B cell (primary cell): ENCODE measurements at regions not wholly inside any gene's neighbourhood (a gene's known extent, or its start where the extent isn't known, plus 50 kb on each side); places are given as distances from the start of the nearest gene placed in this dataset.

Experiments used
- ATAC-seq: fragments of 200-7000 bp; cut with Tn5 transposase; one replicate; pipeline ENCODE4 v1.10.0; 2021; ENCODE audit warnings: low read depth, mild to moderate bottlenecking, moderate number of reproducible peaks, moderate library complexity
- CTCF ChIA-PET: fragments of 350-600 bp; sonication (Branson Sonifier 250); formaldehyde crosslinking; loops from one replicate; lab custom pipeline; 2021; ENCODE audit warnings: antibody characterized with exemption, inconsistent platforms; lab: Charles Lee
- POLR2A ChIA-PET: fragments of 350-600 bp; sonication (Branson Sonifier 250); formaldehyde crosslinking; loops from one replicate; lab custom pipeline; 2021; ENCODE audit warnings: antibody characterized with exemption; lab: Charles Lee
- DNase-seq: peaks from one replicate; pipeline ENCODE4 v3.0.0; 2013
- H2AFZ ChIP-seq: 2 replicates; pipeline ENCODE4 v1.6.1; 2012; ENCODE audit warnings: mild to moderate bottlenecking, low read depth, low read length; ENCODE audit not compliant: insufficient read depth, poor library complexity, severe bottlenecking
- H3K27ac ChIP-seq, 2 donors: 1 replicate in 1 of 2; 2 replicates in 1 of 2; pipeline ENCODE4 v1.5.1; 2012 to 2013; ENCODE audit warnings: low read length in 2 of 2, mild to moderate bottlenecking in 2 of 2, moderate library complexity in 1 of 2
- H3K27me3 ChIP-seq, 4 experiments: fragments of 200-600 bp in 1 of 4; sonication (generic) in 1 of 4; replicated peaks in 1 of 4; 1 replicate in 2 of 4; 2 replicates in 2 of 4; pipeline versions ENCODE4 v1.6.1 to v1.7.0; 2013 to 2016; ENCODE audit warnings: low read length in 3 of 4, mild to moderate bottlenecking in 2 of 4, mixed read lengths in 1 of 4, moderate library complexity in 1 of 4; ENCODE audit not compliant: insufficient read depth in 4 of 4, control insufficient read depth in 3 of 4; ENCODE audit errors: control extremely low read depth in 1 of 4
- H3K36me3 ChIP-seq, 2 experiments: replicated peaks in 1 of 2; 1 replicate in 1 of 2; 2 replicates in 1 of 2; pipeline versions ENCODE4 v1.6.1 to v1.7.1; 2013; ENCODE audit warnings: low read length in 1 of 2; ENCODE audit not compliant: insufficient read depth in 2 of 2, control insufficient read depth in 1 of 2; ENCODE audit errors: control extremely low read depth in 1 of 2, extremely low read depth in 1 of 2
- H3K4me1 ChIP-seq, 2 donors: fragments of 200-600 bp in 1 of 2; sonication (generic) in 1 of 2; 1 replicate in 1 of 2; 2 replicates in 1 of 2; pipeline versions ENCODE4 v1.5.1 to v1.6.1; 2013 to 2017; ENCODE audit warnings: low read length in 2 of 2; ENCODE audit not compliant: control insufficient read depth in 2 of 2, insufficient read depth in 2 of 2
- H3K4me2 ChIP-seq: replicated peaks from 2 replicates; pipeline ENCODE3; 2012; ENCODE audit warnings: mild to moderate bottlenecking, low read depth, low read length; ENCODE audit not compliant: poor library complexity, severe bottlenecking
- H3K4me3 ChIP-seq, 5 experiments: fragments of 200-600 bp in 1 of 5; sonication (generic) in 1 of 5; 1 replicate in 3 of 5; 2 replicates in 2 of 5; pipeline versions ENCODE4 v1.5.1 to v1.7.0; 2011 to 2016; ENCODE audit warnings: low read length in 4 of 5, mild to moderate bottlenecking in 4 of 5, low read depth in 2 of 5, control low read depth in 1 of 5, moderate library complexity in 1 of 5; ENCODE audit not compliant: insufficient read depth in 1 of 5; ENCODE audit errors: control extremely low read depth in 1 of 5, extremely low read depth in 1 of 5
- H3K79me2 ChIP-seq: fragments of 200-600 bp; sonication (generic); one replicate; pipeline ENCODE4 v1.6.0; 2016; ENCODE audit warnings: low read length; ENCODE audit not compliant: control insufficient read depth, insufficient read depth
- H3K9ac ChIP-seq: fragments of 200-600 bp; sonication (generic); 2 replicates; pipeline ENCODE4 v1.6.1; 2017; ENCODE audit warnings: mild to moderate bottlenecking, low read length, moderate library complexity
- H3K9me3 ChIP-seq, 3 donors: one replicate each; pipeline versions ENCODE4 v1.6.1 to v1.7.1; 2013; ENCODE audit warnings: low read length in 2 of 3; ENCODE audit not compliant: control insufficient read depth in 2 of 3, insufficient read depth in 1 of 3; ENCODE audit errors: control extremely low read depth in 1 of 3
- H4K20me1 ChIP-seq: 2 replicates; pipeline ENCODE4 v1.6.0; 2012; ENCODE audit warnings: mild to moderate bottlenecking, low read length; ENCODE audit not compliant: insufficient read depth, control insufficient read depth, poor library complexity, severe bottlenecking
- H3K27ac Mint-ChIP-seq: one replicate; pipeline ENCODE4 v1.8.0; 2021; ENCODE audit warnings: mixed read lengths
- H3K27me3 Mint-ChIP-seq: one replicate; pipeline ENCODE4 v1.8.0; 2021; ENCODE audit warnings: mixed read lengths
- H3K4me1 Mint-ChIP-seq: one replicate; pipeline ENCODE4 v1.8.0; 2021; ENCODE audit warnings: mixed read lengths
- H3K4me3 Mint-ChIP-seq: one replicate; pipeline ENCODE4 v1.8.0; 2021; ENCODE audit warnings: mixed read lengths
- H3K9me3 Mint-ChIP-seq: one replicate; pipeline ENCODE4 v1.8.0; 2022; ENCODE audit warnings: mixed read lengths; ENCODE audit not compliant: insufficient read depth
- EZH2 ChIP-seq: IDR thresholded peaks from 2 replicates; pipeline ENCODE4 v1.6.1; 2012; ENCODE audit warnings: borderline replicate concordance, low read depth, mild to moderate bottlenecking, moderate library complexity, low read length; ENCODE audit not compliant: insufficient read depth, poor library complexity, severe bottlenecking
- WGBS: methylation state at CpG from one replicate; pipeline ENCODE4 v1.1.5; 2013; ENCODE audit warnings: missing lambda C conversion rate; ENCODE audit not compliant: insufficient coverage; 5-methylcytosine and 5-hydroxymethylcytosine counted together
- intact Hi-C: fragments of 100-400 bp; cut with micrococcal nuclease; formaldehyde crosslinking; loops from one replicate; pipeline ENCODE4 v1.10.0; 2022
- TF ChIP-seq, protein P1 (sequence below): fragments of 200-600 bp; IDR thresholded peaks from one replicate; pipeline ENCODE4 v1.8.0; 2022; ENCODE audit warnings: antibody characterized with exemption, mild to moderate bottlenecking

DNA sequence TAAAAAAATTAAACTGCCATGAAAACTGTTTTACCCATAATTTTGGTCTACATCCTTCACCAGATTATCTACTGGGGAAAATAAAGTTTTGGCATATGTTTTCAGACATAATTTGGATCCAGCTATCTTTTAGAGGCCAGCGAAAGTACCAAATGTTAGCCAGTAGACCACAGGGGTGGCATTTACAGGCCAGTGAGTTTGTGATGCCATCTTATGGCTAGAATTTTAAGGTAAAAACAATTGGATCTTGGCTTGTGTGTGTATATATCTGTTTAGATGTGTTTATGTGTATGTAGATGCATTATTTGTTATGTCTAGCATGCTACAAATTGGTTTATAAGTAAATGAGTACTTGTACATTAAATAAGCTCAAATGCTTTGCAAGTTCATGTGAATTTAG, 322.6 kb downstream of the ASXL3 start:
- no peaks in the 10 kb centered on the region for H3K4me1 Mint-ChIP-seq
- no peak overlapping the region for H3K27ac Mint-ChIP-seq
- ChIA-PET POLR2A (no interaction called here), CTCF (no interaction called here)
- H3K9me3 Mint-ChIP-seq, result peaks cover 16% of the 10 kb centered on the region
- Histone ChIP-seq H3K4me2 (no peak overlapping the region), H3K79me2 (no peaks in the 10 kb centered on the region), H4K20me1 (no peaks in the 10 kb centered on the region), H3K4me1 (no peaks in the 10 kb centered on the region), H3K4me3 (no peak overlapping the region), H3K27me3 (no peaks in the 10 kb centered on the region), H3K9ac (no peak overlapping the region), H3K27ac (no peak overlapping the region), H3K9me3 (peaks cover 0 to 15% (median 0%) of the 10 kb centered on the region in 3 donors), H2AFZ (no peak overlapping the region), H3K36me3 (no peaks in the 10 kb centered on the region)
- TF ChIP-seq, protein P1, sequence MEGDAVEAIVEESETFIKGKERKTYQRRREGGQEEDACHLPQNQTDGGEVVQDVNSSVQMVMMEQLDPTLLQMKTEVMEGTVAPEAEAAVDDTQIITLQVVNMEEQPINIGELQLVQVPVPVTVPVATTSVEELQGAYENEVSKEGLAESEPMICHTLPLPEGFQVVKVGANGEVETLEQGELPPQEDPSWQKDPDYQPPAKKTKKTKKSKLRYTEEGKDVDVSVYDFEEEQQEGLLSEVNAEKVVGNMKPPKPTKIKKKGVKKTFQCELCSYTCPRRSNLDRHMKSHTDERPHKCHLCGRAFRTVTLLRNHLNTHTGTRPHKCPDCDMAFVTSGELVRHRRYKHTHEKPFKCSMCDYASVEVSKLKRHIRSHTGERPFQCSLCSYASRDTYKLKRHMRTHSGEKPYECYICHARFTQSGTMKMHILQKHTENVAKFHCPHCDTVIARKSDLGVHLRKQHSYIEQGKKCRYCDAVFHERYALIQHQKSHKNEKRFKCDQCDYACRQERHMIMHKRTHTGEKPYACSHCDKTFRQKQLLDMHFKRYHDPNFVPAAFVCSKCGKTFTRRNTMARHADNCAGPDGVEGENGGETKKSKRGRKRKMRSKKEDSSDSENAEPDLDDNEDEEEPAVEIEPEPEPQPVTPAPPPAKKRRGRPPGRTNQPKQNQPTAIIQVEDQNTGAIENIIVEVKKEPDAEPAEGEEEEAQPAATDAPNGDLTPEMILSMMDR, result no peak
- TF ChIP-seq EZH2, result no peak
- ATAC-seq (no peak), DNase-seq (no peak)
- no peak overlapping the region for H3K4me3 Mint-ChIP-seq
- 100% methylated on average over 1 of the region's 1 CpG for WGBS
- intact Hi-C loops, result no loop called here
- H3K27me3 Mint-ChIP-seq, result no peaks in the 10 kb centered on the region

DNA sequence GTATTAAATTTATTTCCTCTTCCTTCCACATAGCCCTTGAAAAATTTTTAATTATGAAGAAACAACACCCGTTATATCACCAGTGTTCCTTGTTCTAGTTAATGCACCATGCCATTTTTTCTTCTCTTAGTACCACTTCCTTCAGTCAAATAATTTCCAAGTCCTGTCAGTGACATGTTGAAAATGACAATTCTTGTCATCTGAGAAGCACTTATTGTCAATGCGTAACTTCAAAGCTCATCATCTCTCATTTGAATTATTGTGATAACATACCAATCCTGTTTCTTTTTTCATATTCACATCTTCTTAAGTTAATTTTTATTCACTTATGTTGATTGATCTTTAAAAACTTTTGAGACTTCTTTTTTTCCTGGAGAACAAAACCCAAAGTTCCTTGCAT, 320.4 kb downstream of the ASXL3 start:
- H3K36me3 ChIP-seq, result no peaks in the 10 kb centered on the region
- no peak overlapping the region for H3K4me3 ChIP-seq
- H3K4me2 ChIP-seq, result no peak overlapping the region
- H3K4me1 Mint-ChIP-seq, result no peaks in the 10 kb centered on the region
- no peak overlapping the region for H3K27ac Mint-ChIP-seq
- no peak overlapping the region for H3K9ac ChIP-seq
- WGBS, result no CpG with 5 or more reads among the region's 2 CpGs
- no peak overlapping the region for H3K27ac ChIP-seq
- H3K9me3 ChIP-seq, result no peaks in the 10 kb centered on the region
- no peak overlapping the region for H3K4me3 Mint-ChIP-seq
- no peak for DNase-seq
- POLR2A ChIA-PET, result no interaction called here
- H4K20me1 ChIP-seq, result no peaks in the 10 kb centered on the region
- no peak overlapping the region for H2AFZ ChIP-seq
- no peaks in the 10 kb centered on the region for H3K27me3 Mint-ChIP-seq
- intact Hi-C loops, result no loop called here
- H3K9me3 Mint-ChIP-seq, result peaks cover 7% of the 10 kb centered on the region
- no peak for ATAC-seq
- no peaks in the 10 kb centered on the region for H3K4me1 ChIP-seq
- CTCF ChIA-PET, result no interaction called here
- no peaks in the 10 kb centered on the region for H3K27me3 ChIP-seq
- H3K79me2 ChIP-seq, result no peaks in the 10 kb centered on the region
- no peak for TF ChIP-seq EZH2
